ENCODE measurements at regions not wholly inside any gene's neighbourhood (a gene's known extent, or its start where the extent isn't known, plus 50 kb on each side); places are given as distances from the start of the nearest gene placed in this dataset.

- H3K4me1 ChIP-seq (ENCODE audit: control insufficient read depth, insufficient read depth, low read length) = no peaks in the 10 kb centered on the region
- H3K9me3 ChIP-seq (ENCODE audit: control insufficient read depth, low read length) = no peaks in the 10 kb centered on the region
- 93 to 94% methylated on average over 13 of the region's 13 CpGs for WGBS, 2 experiments
These were observed 150.7 kb upstream of the HAAO start for GRCh38 chr2:42942990-42943493.

DNA sequence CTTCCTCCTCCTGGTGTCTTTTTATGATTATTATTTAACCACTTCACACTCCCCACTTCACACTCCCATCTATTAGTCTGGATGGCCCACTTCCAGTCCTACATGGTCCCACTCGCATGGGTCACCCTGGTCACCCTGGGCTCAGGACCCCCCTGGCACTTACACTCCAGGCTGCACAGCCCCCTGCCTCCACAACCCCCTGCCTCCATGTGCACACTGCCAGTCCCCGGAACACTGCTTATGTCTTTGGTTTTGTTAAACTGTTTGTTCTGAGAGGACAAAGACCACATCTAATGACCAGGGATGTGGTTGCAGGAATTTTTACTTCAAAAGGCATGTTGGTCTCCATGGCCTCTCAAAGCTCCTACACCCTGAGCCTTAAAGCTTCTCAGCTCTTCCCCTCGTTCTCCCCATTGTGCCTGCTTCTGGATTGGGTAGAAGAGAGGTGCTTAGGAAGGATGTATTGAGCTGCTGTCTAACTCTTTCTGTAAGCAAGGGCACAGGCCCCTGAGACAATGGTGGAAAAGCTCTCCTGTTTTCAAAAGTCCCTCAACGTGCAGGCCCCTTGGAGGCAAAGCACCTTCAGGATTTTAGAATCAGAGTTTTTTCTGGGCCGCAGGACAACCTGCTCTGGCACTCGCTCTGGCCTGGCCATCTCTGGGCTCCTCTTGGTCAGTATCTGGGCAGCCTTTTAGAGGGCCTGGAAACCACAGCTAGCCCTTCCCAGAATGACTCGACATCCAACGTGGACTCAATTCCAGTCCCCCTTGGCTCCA lies 150.0 kb upstream of the HAAO start:
- H3K27me3 ChIP-seq (ENCODE audit: control insufficient read depth, insufficient read depth, low read length, poor library complexity, severe bottlenecking) = no peaks in the 10 kb centered on the region
- H3K27ac ChIP-seq (ENCODE audit: insufficient read depth, low read depth, low read length, poor library complexity, severe bottlenecking) = no peak overlapping the region
- WGBS, 2 experiments = 88 to 93% methylated on average over 8 of the region's 8 CpGs
- H3K4me1 ChIP-seq (ENCODE audit: control insufficient read depth, insufficient read depth, low read length) = no peaks in the 10 kb centered on the region
- H3K36me3 ChIP-seq (ENCODE audit: control insufficient read depth, insufficient read depth, low read length) = no peaks in the 10 kb centered on the region
- H3K4me3 ChIP-seq (ENCODE audit: insufficient read depth, low read depth, low read length) = no peak overlapping the region
- no peaks in the 10 kb centered on the region for H3K9me3 ChIP-seq (ENCODE audit: control insufficient read depth, low read length)

More at GRCh38 chr2:42942990-42943493, 150.7 kb upstream of the HAAO start:
- Histone ChIP-seq H3K36me3 (ENCODE audit: control insufficient read depth, insufficient read depth, low read length) (no peaks in the 10 kb centered on the region), H3K4me3 (ENCODE audit: insufficient read depth, low read depth, low read length) (no peak overlapping the region), H3K27ac (ENCODE audit: insufficient read depth, low read depth, low read length, poor library complexity, severe bottlenecking) (no peak overlapping the region), H3K27me3 (ENCODE audit: control insufficient read depth, insufficient read depth, low read length, poor library complexity, severe bottlenecking) (no peaks in the 10 kb centered on the region)

- 95% methylated on average over 3 of the region's 3 CpGs for WGBS, 2 experiments
- Histone ChIP-seq H3K4me3 (ENCODE audit: insufficient read depth, low read depth, low read length) (no peak overlapping the region), H3K27me3 (ENCODE audit: control insufficient read depth, insufficient read depth, low read length, poor library complexity, severe bottlenecking) (no peaks in the 10 kb centered on the region), H3K4me1 (ENCODE audit: control insufficient read depth, insufficient read depth, low read length) (no peaks in the 10 kb centered on the region), H3K27ac (ENCODE audit: insufficient read depth, low read depth, low read length, poor library complexity, severe bottlenecking) (no peak overlapping the region), H3K36me3 (ENCODE audit: control insufficient read depth, insufficient read depth, low read length) (no peaks in the 10 kb centered on the region), H3K9me3 (ENCODE audit: control insufficient read depth, low read length) (no peaks in the 10 kb centered on the region)
These were observed 149.3 kb upstream of the HAAO start for GRCh38 chr2:42941633-42942176.

DNA sequence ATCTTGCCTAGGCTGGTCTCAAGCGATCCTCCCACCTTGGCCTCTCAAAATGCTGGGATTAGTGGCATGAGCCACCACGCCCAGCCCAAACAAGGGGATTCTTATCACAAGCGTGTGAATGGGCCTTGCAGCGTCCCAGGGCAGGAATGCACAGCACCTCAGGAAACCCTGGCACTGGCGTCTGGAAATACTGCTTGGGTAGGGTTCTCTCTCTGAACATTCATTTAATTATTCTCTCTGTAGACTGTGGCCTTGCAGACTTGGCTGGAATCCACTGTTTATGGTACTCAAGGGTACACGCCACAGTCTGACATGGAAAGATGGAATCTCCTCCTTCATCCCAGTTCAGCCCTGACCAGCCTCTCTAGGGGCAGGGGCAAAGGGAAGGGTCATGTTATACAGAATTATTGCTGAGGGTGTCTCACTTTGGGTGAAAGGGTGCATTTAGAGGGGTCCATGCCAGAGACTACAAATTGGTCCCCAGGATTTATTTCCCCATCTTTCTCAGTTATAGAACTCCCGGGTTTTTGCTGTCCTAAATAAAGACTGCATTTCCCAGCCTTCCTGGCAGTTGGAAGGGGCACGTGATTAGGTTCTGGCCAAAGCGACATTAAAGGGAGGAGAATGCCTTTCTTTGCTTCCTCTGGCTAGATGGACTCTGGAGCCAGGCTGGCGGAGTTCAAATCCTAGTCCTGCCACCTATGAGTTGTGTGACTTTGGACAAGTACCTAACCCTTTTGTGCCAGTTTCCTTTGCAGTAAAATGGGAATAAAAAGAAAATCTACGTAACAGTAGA lies 147.2 kb upstream of the HAAO start:
- Histone ChIP-seq H3K36me3 (ENCODE audit: control insufficient read depth, insufficient read depth, low read length) (no peaks in the 10 kb centered on the region), H3K27me3 (ENCODE audit: control insufficient read depth, insufficient read depth, low read length, poor library complexity, severe bottlenecking) (no peaks in the 10 kb centered on the region), H3K9me3 (ENCODE audit: control insufficient read depth, low read length) (no peaks in the 10 kb centered on the region), H3K4me1 (ENCODE audit: control insufficient read depth, insufficient read depth, low read length) (peaks cover 7% of the 10 kb centered on the region), H3K27ac (ENCODE audit: insufficient read depth, low read depth, low read length, poor library complexity, severe bottlenecking) (no peak overlapping the region), H3K4me3 (ENCODE audit: insufficient read depth, low read depth, low read length) (no peak overlapping the region)
- 92 to 93% methylated on average over 11 of the region's 11 CpGs for WGBS, 2 experiments

DNA sequence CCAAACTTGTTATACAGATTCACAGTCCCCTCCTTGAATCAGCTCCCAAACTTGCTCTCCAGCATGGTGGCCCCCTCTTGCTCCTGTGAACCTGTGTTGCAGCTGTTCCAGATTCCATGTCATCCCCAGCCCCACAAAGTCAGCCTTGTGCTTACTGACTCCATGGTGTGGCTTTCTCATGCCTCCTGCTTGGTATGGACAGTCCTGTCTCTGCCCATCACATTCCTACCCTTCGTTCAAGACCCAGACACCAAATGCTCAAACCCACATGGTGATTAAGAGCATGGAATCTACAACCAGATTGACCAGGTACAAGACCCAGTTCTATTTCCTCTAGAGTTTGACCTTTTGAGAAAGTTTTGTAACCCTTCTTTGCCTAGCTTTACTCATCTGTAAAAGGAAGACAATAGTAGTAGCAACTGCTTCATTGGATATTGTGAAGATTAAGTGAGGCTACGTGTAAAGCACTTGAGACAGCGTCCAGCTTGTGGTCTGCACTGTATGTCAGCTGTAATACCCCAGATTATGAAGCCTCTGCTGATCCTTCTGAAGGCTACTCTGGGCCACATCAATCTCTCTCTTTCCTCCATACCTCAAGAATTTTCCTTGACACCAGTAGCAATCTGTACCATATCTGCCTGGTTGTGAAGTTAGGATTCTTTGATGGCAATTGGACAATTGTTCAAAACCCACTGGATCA lies 146.4 kb upstream of the HAAO start:
- Histone ChIP-seq H3K27me3 (ENCODE audit: control insufficient read depth, insufficient read depth, low read length, poor library complexity, severe bottlenecking) (no peaks in the 10 kb centered on the region), H3K36me3 (ENCODE audit: control insufficient read depth, insufficient read depth, low read length) (no peaks in the 10 kb centered on the region), H3K9me3 (ENCODE audit: control insufficient read depth, low read length) (no peaks in the 10 kb centered on the region), H3K4me3 (ENCODE audit: insufficient read depth, low read depth, low read length) (no peak overlapping the region), H3K4me1 (ENCODE audit: control insufficient read depth, insufficient read depth, low read length) (peaks cover 12% of the 10 kb centered on the region), H3K27ac (ENCODE audit: insufficient read depth, low read depth, low read length, poor library complexity, severe bottlenecking) (no peak overlapping the region)
- 95 to 96% methylated on average over 3 of the region's 3 CpGs for WGBS, 2 experiments

GRCh38 chr2:42937171-42937875 lies 144.9 kb upstream of the HAAO start:
- no peak overlapping the region for H3K27ac ChIP-seq (ENCODE audit: insufficient read depth, low read depth, low read length, poor library complexity, severe bottlenecking)
- no peaks in the 10 kb centered on the region for H3K36me3 ChIP-seq (ENCODE audit: control insufficient read depth, insufficient read depth, low read length)
- H3K27me3 ChIP-seq (ENCODE audit: control insufficient read depth, insufficient read depth, low read length, poor library complexity, severe bottlenecking) = no peaks in the 10 kb centered on the region
- no peaks in the 10 kb centered on the region for H3K9me3 ChIP-seq (ENCODE audit: control insufficient read depth, low read length)
- WGBS, 2 experiments = 88 to 91% methylated on average over 16 of the region's 16 CpGs
- H3K4me1 ChIP-seq (ENCODE audit: control insufficient read depth, insufficient read depth, low read length) = peaks cover 12% of the 10 kb centered on the region
- H3K4me3 ChIP-seq (ENCODE audit: insufficient read depth, low read depth, low read length) = no peak overlapping the region

DNA sequence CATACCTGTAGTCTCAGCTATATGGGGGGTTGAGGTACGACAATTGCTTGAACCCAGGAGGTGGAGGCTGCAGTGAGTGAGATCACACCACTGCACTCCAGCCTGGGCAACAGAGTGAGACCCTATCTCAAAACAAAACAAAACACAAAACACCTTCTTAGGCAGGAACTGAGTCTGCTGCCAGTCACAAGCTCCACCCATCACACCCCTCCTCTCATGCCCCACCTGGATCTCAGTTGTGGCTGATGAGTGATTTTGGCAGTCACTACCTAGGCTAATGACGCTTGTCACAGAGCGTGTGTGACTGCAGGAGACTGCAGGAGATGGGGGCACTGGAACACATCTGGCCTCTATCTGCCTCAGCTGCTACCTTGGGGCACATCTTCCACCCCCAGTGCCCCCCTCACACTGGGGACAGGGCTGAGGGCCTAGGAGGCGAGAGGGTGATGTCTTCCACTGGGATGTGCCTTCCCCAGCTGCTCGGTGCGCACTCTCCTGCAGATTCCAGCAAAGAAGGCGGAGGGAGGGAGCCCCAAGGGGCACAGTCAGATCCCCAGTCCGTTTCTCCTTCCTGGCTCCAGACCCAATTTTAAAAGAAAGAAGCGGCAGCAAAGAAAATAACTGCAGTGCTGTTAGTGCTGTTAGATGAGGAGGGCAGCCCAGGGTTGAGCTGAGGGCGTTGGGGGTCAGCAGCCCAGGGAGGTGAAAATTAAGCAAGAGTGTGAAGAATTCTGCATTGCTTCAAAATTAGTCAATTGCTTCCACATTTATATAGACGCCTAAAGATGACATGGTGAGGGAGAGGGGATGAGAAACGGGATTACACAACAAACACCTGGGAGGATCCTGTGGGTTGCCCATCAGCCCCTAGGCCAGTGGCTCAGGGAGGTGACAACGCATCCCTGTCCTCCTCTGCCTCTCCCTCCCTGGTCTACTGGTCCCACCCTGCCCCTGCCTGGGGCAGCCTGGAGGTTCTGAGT lies 143.6 kb upstream of the HAAO start:
- 87 to 94% methylated on average over 13 of the region's 13 CpGs for WGBS, 2 experiments
- Histone ChIP-seq H3K36me3 (ENCODE audit: control insufficient read depth, insufficient read depth, low read length) (no peaks in the 10 kb centered on the region), H3K9me3 (ENCODE audit: control insufficient read depth, low read length) (no peaks in the 10 kb centered on the region), H3K4me1 (ENCODE audit: control insufficient read depth, insufficient read depth, low read length) (peaks cover 22% of the 10 kb centered on the region), H3K27me3 (ENCODE audit: control insufficient read depth, insufficient read depth, low read length, poor library complexity, severe bottlenecking) (no peaks in the 10 kb centered on the region), H3K27ac (ENCODE audit: insufficient read depth, low read depth, low read length, poor library complexity, severe bottlenecking) (no peak overlapping the region), H3K4me3 (ENCODE audit: insufficient read depth, low read depth, low read length) (no peak overlapping the region)

GRCh38 chr2:42934580-42935186 lies 142.3 kb upstream of the HAAO start:
- WGBS, 2 experiments = 76 to 77% methylated on average over 14 of the region's 14 CpGs
- peaks cover 28% of the 10 kb centered on the region for H3K4me1 ChIP-seq (ENCODE audit: control insufficient read depth, insufficient read depth, low read length)

More at GRCh38 chr2:42934580-42935186, 142.3 kb upstream of the HAAO start:
- Histone ChIP-seq H3K4me3 (ENCODE audit: insufficient read depth, low read depth, low read length) (no peak overlapping the region), H3K9me3 (ENCODE audit: control insufficient read depth, low read length) (no peaks in the 10 kb centered on the region), H3K27me3 (ENCODE audit: control insufficient read depth, insufficient read depth, low read length, poor library complexity, severe bottlenecking) (no peaks in the 10 kb centered on the region), H3K27ac (ENCODE audit: insufficient read depth, low read depth, low read length, poor library complexity, severe bottlenecking) (no peak overlapping the region), H3K36me3 (ENCODE audit: control insufficient read depth, insufficient read depth, low read length) (no peaks in the 10 kb centered on the region)
